ENCODE measurements at regions not wholly inside any gene's neighbourhood (a gene's known extent, or its start where the extent isn't known, plus 50 kb on each side); places are given as distances from the start of the nearest gene placed in this dataset.

DNA sequence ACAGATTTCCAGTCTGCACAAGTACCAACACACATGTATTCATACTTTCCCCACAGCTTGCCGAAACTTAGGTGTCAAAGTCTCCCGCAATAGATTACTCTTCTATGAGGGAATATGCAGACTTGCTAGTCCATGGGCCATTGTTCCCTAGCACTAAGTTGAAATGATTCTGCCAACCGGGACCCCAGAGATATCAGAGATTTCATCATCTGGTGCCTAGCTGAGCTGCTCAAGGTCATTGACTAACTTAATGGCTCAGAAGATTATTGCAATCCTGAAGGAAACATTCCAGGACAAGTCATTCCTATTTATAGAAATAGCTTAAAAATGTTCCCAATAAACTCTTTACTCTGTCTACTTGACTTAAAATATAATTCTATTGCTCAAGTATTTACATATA, 202.6 kb downstream of the PIK3R1 start:
- peaks cover 5% of the 10 kb centered on the region for H3K27me3 Mint-ChIP-seq
- POLR2A ChIA-PET = no interaction called here
- CTCF ChIA-PET = interaction anchor here (1.1 to 1.9 kb wide), 3 partner anchors 11 to 21 kb away, joined by 3 to 6 read pairs (median 5); no protein-coding TSS in a partner anchor
- no peak overlapping the region for H3K4me3 Mint-ChIP-seq
- H3K4me1 Mint-ChIP-seq = peaks cover 20% of the 10 kb centered on the region
- no peak overlapping the region for H3K27ac Mint-ChIP-seq
- no peaks in the 10 kb centered on the region for H3K9me3 Mint-ChIP-seq
- DNase-seq = no peak
- H3K36me3 Mint-ChIP-seq (ENCODE audit: low read depth) = no peaks in the 10 kb centered on the region

DNA sequence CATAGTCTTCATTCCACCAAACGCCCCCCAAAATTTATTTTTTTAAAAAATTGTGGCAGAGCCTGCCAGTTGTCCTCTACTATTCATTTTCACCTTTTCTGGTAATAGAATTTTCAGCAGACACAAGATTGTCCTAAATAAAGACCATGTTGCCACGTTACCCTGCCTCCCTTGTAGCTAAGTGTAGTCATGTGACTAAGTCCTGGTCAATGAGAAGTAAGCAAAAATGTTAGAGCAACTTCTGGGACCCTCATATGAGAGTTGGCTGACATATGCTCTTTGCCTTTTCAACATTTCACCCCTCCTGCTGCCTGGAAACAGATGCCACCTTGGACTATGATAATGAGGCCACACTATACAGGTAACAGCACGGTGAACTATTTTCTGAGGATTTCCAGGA, 203.1 kb downstream of the PIK3R1 start:
- Mint-ChIP-seq H3K9me3 (no peaks in the 10 kb centered on the region), H3K27ac (no peak overlapping the region), H3K4me3 (no peak overlapping the region), H3K36me3 (ENCODE audit: low read depth) (no peaks in the 10 kb centered on the region), H3K27me3 (peaks cover 5% of the 10 kb centered on the region), H3K4me1 (peaks cover 23% of the 10 kb centered on the region)
- POLR2A ChIA-PET = no interaction called here
- CTCF ChIA-PET = interaction anchor here (1.1 to 2.9 kb wide), 4 partner anchors 8 to 21 kb away, joined by 3 to 9 read pairs (median 6); no protein-coding TSS in a partner anchor
- no peak for DNase-seq

DNA sequence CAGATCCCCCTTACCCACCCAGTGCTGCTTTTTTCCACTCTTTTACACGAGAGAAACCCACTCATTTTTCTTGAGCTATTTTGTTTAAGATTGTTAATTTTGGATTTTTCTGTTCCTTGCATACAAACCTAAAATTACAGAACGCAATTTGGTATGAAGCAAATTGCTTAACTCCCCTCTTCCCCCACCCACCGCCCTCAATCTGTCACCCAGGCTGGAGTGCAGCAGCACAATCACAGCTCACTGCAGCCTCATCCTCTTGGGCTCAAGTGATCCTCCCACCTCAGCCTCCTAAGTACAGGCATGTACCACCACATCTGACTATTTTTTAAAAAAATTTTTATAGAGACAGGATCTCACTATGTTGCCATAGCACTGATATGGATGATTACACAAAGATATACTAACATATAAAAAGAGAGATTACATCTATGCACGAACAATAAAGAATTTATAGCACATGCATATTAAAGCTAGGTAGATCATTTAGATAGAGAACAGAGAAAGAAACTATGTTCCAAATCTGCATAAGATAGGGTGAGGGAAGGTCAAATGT, 203.6 kb downstream of the PIK3R1 start:
- no peak for DNase-seq
- ChIA-PET CTCF (interaction anchor here (0.6 to 2.9 kb wide), 4 partner anchors 9 to 149 kb away, joined by 3 to 9 read pairs (median 4); no protein-coding TSS in a partner anchor), POLR2A (no interaction called here)
- Mint-ChIP-seq H3K4me3 (no peak overlapping the region), H3K27me3 (peaks cover 5% of the 10 kb centered on the region), H3K27ac (no peak overlapping the region), H3K4me1 (peaks cover 25% of the 10 kb centered on the region), H3K9me3 (no peaks in the 10 kb centered on the region), H3K36me3 (ENCODE audit: low read depth) (no peaks in the 10 kb centered on the region)

DNA sequence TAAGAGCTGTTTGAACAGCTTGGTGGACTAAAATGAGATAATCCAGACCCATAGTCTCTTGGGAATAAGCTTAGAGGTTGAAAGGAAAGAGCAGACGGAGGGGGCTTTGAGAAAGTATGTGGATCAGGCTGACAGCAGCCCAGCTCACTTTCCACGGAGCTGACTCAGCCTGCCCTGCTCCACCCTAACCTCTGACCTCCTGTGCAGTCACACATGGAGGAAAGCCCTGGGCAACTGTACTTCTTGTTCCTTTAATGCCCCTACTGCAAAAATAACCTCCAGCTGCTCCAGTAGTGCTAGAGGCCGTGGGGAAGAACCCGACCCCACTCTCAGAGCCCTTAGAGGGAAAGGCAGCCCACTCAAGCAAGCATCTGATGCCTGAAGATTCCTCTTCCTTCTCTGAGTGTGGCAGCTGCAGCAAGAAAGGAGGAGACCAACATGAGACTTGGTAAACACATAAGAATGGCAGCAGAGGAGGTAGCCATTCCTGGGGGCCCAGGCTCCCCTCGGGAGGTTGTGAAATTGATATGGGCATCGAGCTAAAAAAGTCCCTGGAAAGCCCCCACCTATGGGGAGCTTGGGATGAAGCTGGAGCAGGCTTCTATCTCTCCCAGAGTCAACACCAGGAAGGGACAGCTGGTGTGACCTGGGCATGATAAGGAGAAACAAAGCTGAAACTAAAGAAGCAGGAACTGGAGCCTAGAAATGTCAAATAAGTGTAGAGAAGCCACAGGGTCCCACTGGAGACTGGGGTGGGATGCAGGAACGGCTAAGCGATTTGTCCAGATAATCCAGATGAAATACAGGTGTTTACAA, 204.3 kb downstream of the PIK3R1 start:
- ChIA-PET POLR2A (no interaction called here), CTCF (interaction anchor here (0.6 to 2.9 kb wide), 3 partner anchors 9 to 150 kb away, joined by 3 to 9 read pairs (median 5); no protein-coding TSS in a partner anchor)
- Mint-ChIP-seq H3K4me3 (no peak overlapping the region), H3K27ac (no peak overlapping the region), H3K9me3 (no peaks in the 10 kb centered on the region), H3K4me1 (peaks cover 25% of the 10 kb centered on the region), H3K27me3 (peaks cover 5% of the 10 kb centered on the region), H3K36me3 (ENCODE audit: low read depth) (no peaks in the 10 kb centered on the region)
- no peak for DNase-seq

DNA sequence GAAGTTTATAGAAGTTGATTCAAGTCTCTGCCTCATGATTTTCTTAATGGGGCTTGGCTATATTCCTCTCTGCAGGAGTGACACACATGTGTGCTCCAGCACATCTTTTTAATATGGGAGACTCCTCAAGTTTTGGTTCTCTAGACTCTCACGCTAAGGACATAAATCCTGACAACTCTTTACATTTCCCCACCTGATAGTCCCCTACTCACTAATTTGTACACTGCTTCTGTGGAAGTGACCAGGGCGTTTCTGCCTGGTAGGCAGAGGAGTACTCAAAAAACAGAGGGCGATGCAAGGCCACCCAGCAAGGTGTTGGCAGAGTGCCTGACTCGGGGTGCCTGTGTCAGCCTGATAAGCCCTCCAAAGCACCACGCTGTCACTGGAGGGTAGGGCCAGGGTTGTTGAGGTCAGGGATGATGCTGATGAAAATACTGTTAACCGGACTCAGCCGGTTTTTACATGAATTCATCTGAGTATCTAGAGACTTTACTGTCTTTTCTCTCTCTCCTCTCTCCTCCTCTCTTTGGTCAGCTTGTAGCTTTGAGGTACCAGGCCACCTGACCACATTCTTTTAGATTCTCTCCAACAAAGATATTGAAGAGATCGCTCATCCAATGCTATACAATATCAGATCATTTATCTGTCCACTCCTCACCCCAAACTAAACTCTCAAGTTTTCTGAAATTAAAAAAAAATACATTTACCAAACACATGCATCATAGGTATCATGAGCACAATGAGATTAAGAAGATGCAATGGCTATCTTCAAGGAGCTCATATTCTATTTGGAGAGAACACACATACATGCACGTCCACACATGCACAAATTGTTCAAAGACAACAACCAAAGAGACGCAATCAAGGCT, 205.2 kb downstream of the PIK3R1 start:
- ChIA-PET POLR2A (no interaction called here), CTCF (interaction anchor here (2.9 kb wide), 1 partner anchor 10 kb away, joined by 9 read pairs; no protein-coding TSS in a partner anchor)
- no peaks in the 10 kb centered on the region for H3K9me3 Mint-ChIP-seq
- no peak for DNase-seq
- no peaks in the 10 kb centered on the region for H3K36me3 Mint-ChIP-seq (ENCODE audit: low read depth)
- H3K4me1 Mint-ChIP-seq = peaks cover 27% of the 10 kb centered on the region
- H3K4me3 Mint-ChIP-seq = no peak overlapping the region
- H3K27ac Mint-ChIP-seq = no peak overlapping the region
- H3K27me3 Mint-ChIP-seq = peaks cover 5% of the 10 kb centered on the region

DNA sequence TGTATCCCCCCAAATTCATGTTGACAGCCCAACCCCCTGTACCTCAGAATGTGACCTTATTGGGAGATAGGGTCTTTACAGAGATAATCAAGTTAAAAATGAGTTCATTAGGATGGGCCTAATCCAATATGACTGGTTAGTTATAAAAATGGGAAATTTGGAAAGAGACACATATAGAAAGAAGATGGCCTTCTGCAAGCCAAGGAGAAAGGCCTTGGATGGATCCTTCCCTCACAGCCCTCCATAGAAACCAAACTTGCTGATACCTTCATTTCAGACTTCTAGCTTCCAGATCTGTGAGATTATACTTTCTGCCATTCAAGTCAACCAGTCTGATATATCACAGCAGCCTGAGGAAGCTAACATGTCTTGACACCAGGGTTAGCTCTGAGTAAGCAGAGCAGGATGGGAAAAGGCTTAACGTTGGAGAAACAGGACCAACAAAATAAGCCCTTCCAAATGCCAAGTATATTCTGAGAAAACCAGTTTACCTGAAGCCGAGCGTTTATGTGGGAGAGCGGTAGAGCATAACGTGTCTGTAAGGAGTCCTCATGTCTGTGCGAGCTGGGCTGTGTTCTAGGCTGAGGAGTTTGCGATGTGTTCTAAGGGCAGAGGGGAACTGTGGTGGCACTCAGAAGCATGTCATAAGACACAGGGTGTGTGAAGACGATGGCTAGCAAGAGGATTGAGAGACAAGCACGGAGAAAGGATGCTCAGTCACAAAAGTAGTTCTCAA, 206.1 kb downstream of the PIK3R1 start:
- CTCF ChIA-PET = interaction anchor here (1.1 to 2.9 kb wide), 2 partner anchors 11 to 133 kb away, joined by 3 to 9 read pairs; no protein-coding TSS in a partner anchor
- DNase-seq = no peak
- Mint-ChIP-seq H3K9me3 (no peaks in the 10 kb centered on the region), H3K4me3 (no peak overlapping the region), H3K27ac (no peak overlapping the region), H3K36me3 (ENCODE audit: low read depth) (no peaks in the 10 kb centered on the region), H3K4me1 (peaks cover 32% of the 10 kb centered on the region), H3K27me3 (peaks cover 5% of the 10 kb centered on the region)
- POLR2A ChIA-PET = no interaction called here

DNA sequence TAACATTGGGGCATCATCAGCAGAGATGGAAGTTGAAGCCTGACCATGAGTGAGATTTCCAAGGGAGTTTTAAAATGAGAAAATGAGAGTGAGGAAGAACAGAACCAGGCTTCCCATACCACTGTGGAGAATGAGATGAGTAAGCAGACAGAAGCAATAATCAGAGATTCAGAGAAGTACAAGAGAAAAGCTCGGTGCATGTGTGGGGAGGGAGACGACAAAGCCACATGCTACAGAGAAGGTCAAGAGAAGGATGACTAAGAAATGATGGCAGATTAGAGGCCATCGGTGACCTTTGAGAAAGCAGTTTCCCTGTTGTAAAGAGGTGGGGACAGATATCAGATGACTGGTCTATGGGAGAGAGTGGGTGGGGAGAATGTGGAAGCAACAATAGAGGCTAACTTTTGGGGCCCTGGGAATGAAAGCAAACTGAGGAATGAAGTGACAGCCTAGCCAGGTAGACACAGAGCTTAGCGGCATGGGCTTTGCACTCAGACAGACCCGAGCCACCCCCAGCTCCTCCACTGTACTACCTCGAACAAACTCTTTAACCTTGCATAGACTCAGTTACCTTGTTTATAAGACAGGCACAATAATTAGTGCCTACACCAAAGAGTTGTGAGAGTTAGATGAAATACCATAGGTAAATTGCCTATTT, 207.7 kb downstream of the PIK3R1 start:
- H3K27ac Mint-ChIP-seq = no peak overlapping the region
- no peak for DNase-seq
- H3K4me3 Mint-ChIP-seq = no peak overlapping the region
- no peaks in the 10 kb centered on the region for H3K27me3 Mint-ChIP-seq
- ChIA-PET CTCF (interaction anchor here (1.1 to 1.7 kb wide), 3 partner anchors 39 to 670 kb away, joined by 3 to 4 read pairs (median 3); partner anchors contain the start of gene SLC30A5), POLR2A (no interaction called here)
- peaks cover 34% of the 10 kb centered on the region for H3K4me1 Mint-ChIP-seq
- no peaks in the 10 kb centered on the region for H3K36me3 Mint-ChIP-seq (ENCODE audit: low read depth)
- no peaks in the 10 kb centered on the region for H3K9me3 Mint-ChIP-seq

DNA sequence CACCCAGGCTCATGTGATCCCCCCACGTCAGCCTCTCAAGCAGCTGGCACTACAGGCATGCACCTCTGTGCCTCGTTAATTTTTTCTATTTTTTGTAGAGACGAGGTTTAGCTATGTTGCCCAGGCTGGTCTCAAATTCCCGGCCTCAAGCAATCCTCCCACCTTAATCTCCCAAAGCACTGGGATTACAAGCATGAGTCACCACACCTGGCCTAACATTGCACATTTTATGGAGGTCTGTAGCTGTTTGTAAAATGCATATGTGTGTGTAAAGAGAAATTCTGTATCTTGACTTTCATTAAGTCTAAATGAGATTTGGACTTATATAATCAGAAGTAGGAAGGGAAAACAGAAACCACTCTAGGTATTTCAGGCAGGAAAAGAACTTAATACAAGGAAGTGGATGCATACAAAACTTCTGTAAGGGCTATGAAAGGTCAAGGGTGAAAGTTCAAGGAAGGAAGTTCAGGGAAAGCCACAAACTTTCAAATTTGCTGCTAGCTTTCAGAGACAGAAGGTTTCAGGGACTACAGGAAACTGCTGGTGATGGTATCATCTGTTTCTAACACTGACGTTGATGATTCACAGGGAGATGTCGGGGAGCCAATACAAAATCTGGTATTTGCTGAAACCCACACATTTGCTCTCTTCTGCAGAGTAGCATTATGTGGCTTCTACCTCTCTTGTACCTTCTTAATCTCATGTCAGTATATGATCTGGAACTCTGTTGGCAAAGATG, 209.4 kb downstream of the PIK3R1 start:
- Mint-ChIP-seq H3K9me3 (no peaks in the 10 kb centered on the region), H3K36me3 (ENCODE audit: low read depth) (no peaks in the 10 kb centered on the region), H3K27me3 (no peaks in the 10 kb centered on the region), H3K4me1 (peaks cover 34% of the 10 kb centered on the region), H3K4me3 (no peak overlapping the region), H3K27ac (peak overlapping the region; percentile 50)
- ChIA-PET POLR2A (no interaction called here), CTCF (interaction anchor here (1.0 to 1.3 kb wide), 3 partner anchors 10 to 65 kb away, joined by 3 to 5 read pairs (median 4); no protein-coding TSS in a partner anchor)
- DNase-seq = peak; percentile 51

DNA sequence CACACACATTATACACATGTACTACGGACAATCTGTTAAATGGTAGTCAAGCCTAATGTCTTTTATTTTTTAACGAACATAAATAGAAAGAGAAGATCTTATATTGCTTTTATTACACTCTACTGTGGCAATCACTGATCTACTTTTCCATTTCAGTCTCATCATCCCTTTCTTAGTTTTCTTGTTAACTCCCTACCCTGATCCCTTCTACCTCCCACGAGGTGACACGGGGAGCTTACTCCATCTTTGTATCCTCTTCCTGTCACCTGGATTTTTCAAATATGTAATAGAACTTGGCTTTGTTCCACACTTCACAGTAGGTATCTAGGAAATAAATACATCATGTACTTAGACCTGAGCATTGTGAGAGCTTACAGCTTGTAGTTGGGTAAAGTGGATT, 211.0 kb downstream of the PIK3R1 start:
- Mint-ChIP-seq H3K27me3 (peaks cover 6% of the 10 kb centered on the region), H3K4me1 (peaks cover 34% of the 10 kb centered on the region), H3K27ac (no peak overlapping the region), H3K36me3 (ENCODE audit: low read depth) (no peaks in the 10 kb centered on the region), H3K4me3 (no peak overlapping the region), H3K9me3 (no peaks in the 10 kb centered on the region)
- ChIA-PET POLR2A (no interaction called here), CTCF (no interaction called here)
- no peak for DNase-seq

DNA sequence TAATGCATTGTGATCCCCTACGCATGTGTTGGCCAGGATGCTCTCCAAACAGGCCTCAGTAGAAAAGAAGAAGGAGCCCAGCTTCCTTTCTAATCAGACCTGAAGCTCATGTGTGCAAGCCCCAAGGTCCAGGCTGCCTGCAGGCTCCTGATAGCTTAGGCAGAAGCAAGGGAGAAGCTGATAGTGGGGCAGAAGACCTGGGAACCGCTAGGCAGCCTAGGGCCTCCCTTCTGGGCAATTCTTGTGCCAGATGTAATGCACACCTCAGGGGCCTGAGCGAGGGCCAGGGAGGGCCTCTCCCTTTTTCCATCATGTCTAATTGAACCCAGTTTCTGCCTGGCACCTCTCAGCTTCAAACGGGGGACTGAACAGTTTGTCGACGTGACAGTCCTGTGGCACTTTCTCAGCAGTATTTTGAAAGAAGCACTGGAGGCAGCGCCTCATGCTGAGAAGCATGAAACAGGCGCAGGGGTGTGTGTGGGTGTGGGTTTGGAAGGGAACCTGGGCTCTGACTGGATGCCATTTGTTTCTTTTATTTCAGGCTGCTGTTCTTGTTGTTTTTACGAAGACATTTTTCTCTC, 212.8 kb downstream of the PIK3R1 start:
- no peak for DNase-seq
- Mint-ChIP-seq H3K9me3 (no peaks in the 10 kb centered on the region), H3K4me3 (no peak overlapping the region), H3K4me1 (peaks cover 33% of the 10 kb centered on the region), H3K27me3 (peaks cover 6% of the 10 kb centered on the region), H3K27ac (no peak overlapping the region), H3K36me3 (ENCODE audit: low read depth) (no peaks in the 10 kb centered on the region)
- ChIA-PET POLR2A (no interaction called here), CTCF (interaction anchor here (0.6 kb wide), 1 partner anchor 15 kb away, joined by 3 read pairs; no protein-coding TSS in a partner anchor)

DNA sequence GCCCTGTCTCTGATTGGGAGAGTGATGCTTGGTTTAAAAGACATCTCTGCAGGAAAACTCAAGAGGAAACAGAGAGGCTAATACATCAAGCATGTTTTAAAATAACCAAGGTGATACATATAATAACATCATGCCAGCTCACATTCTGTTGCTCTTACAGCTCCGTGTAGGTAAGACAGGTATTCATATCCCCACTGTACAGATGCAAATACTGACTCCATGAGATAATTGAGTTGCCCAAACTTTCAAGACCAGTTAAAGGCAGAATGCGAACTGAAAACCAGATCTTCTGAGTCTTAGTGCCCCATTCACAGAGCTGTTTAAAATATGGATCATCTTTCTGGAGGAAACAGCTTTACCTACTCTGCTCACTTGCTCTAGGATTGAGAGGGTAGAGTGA, 214.0 kb downstream of the PIK3R1 start:
- DNase-seq = no peak
- H3K27ac Mint-ChIP-seq = no peak overlapping the region
- no peaks in the 10 kb centered on the region for H3K9me3 Mint-ChIP-seq
- no peak overlapping the region for H3K4me3 Mint-ChIP-seq
- peaks cover 6% of the 10 kb centered on the region for H3K27me3 Mint-ChIP-seq
- H3K36me3 Mint-ChIP-seq (ENCODE audit: low read depth) = no peaks in the 10 kb centered on the region
- peaks cover 40% of the 10 kb centered on the region for H3K4me1 Mint-ChIP-seq
- CTCF ChIA-PET = interaction anchor here (1.1 kb wide), 2 partner anchors 12 to 23 kb away, joined by 3 to 6 read pairs; no protein-coding TSS in a partner anchor
- POLR2A ChIA-PET = interaction anchor here (0.6 kb wide), 1 partner anchor 122 kb away, joined by 3 read pairs; no protein-coding TSS in a partner anchor

Measured in activated CD4-positive, alpha-beta T cell treated with anti-CD3 and anti-CD28 coated beads, Interleukin-2, amount 10 ng/mL, durations not matched to agents 7 days and 5 days (primary cell).